ACHN (cell line): ENCODE measurements at regions not wholly inside any gene's neighbourhood (a gene's known extent, or its start where the extent isn't known, plus 50 kb on each side); places are given as distances from the start of the nearest gene placed in this dataset.
A peak's percentile ranks its signal among the peaks of the same experiment; 100 is the strongest.

Source experiments
- DNase-seq: peaks from one replicate; pipeline ENCODE4 v3.0.0-alpha.2; 2015
- in situ Hi-C: cut with HindIII; loops from 2 replicates; pipeline ENCODE4 v1.10.0; 2017; ENCODE audit warnings: low sequenced_read_pairs, low pct_ligation_motif_present, low pct_unique_long_range_greater_than_20kb

DNA sequence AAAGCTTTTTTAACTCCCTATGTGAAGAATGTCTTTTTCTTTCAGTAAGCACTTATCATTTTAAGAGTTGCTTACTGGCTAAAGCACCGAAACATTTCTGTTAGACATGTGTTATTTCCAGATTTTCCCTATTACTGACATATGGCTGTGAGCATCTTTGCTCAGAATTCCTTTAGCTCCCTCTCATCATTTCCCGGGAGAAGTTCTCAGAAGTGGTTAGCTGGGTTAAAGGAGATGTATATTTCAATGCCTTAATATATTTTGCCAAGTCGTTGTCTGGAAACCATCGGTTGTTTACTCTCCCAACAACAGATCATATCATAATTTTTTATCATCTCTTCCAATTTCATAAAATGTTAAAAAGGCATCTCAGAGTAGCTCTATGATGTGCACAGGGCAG, 396.5 kb downstream of the OCA2 start:
- no peak for DNase-seq
- in situ Hi-C loops = no loop called here

DNA sequence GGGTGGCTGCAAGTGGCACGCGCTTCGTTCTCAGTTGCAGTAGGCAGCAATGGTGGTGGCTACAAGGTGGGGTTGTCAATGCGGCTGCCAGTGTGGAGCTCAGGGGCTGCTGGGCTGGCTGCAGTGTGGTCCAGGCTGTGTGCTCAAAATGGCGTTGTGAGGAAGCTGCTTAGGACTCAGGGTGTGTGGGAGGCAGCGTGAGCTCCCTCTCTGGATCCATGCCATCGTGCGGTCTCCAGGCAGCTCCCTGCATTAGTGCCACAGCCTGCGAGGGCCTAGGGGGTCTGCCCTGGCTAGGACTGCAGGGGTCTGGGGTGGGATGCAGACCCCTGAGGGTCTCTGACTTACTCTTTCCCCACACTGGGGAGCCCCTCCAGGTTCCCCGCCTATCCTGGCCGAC, 397.2 kb downstream of the OCA2 start:
- DNase-seq = no peak
- in situ Hi-C loops = no loop called here

DNA sequence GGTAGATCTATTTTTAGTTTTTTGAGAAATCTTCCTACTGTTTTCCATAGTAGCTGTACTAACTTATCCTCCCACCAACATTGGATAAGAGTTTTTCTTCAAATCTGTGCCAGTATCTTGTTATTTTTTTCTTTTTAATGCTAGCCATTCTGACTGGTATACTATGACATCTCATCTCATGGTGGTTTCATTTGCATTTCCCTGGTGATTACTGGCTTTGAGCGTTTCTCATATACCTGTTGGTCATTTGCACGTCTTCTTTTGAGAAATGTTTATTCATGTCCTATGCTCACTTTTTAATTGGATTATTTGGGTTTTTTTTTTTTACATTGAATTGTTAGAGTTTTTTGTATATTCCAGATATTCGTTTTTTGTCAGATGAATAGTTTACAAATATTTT, 398.1 kb downstream of the OCA2 start:
- in situ Hi-C loops = no loop called here
- DNase-seq = no peak

DNA sequence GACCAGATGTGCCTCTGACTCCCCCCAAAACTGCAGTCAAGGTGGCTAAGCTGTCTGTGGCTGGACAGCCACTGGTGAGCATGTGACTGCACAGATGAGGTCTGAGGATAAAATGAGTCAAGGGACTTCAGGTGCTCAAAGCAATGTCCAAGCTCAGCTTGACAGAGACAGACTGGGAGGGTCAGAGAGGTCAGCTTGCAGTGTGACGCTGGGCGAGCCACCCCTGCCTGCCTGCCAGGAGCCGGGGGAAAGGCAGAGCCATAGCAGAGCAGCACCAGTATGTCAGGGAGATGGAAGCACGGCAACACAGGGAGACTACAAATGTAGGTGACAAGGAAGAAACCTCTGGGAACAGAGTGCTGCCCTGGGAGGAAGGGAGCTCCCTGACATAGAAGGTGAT, 399.4 kb downstream of the OCA2 start:
- in situ Hi-C loops = no loop called here

DNA sequence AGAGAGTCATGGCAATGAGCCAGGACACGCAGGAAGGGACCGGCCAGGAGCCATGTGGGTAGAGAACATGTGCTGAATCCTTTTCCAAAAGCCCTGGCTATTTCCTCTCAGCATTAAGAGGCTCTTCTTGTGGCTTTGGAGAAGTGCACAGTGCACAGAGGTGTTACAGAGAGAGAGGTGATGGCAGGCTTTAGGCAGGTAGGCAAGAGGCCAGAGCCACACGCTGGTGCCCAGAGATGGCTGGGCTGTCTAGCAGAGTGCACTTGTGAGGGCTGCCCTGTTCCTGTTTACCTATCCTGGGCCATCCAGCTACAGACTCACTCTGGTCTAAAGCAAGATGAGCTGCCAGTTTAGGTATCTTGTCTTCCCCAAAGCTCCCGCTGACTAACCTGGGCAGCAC, 402.6 kb downstream of the OCA2 start:
- in situ Hi-C loops = no loop called here
- no peak for DNase-seq

More for the DNA sequence above, 399.4 kb downstream of the OCA2 start:
- no peak for DNase-seq

DNA sequence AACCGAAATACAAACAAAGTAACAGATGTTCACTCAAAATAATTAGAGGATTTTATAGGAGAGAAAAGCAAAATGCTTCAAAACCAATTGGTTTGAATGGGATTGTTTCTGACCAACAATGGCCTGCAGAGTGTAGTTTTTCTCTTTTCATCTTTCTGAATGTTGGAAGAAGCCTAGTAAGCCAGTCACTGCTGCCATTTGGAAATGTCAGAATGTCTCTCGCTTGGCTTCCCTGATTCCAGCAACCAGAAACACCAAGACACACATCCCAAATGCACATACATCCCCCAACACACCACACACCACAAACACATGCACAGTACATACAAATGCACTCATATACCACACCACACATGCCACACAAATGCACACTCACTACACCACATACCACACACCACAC, 403.4 kb downstream of the OCA2 start:
- in situ Hi-C loops = no loop called here
- DNase-seq = no peak

DNA sequence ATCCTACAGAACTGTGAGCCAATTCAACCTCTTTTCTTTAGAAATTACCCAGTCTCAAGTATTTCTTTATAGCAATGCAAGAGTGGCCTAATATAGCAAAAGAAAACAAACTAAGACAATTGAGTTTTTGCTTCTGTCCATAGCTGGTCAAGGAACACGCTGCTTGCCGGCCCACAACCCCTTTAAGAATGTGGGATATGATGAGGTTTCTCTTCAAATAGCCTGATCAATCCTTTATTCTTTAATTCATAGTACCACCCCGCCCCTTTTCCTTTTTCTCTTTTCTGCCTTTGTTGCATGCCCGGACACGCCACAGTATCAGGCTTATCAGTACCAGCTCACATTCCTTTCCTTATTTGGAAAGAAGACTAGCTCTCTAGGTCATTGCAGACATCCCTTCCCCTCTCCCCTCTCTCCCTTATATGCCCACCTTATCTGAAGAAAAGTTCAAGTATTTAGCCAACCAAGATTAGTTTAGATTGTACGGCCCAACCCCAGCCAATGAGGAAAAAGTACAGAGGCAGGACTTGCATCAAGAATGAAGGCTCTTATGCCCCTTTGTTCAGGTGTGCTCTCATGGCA, 404.5 kb downstream of the OCA2 start:
- in situ Hi-C loops = no loop called here
- no peak for DNase-seq

DNA sequence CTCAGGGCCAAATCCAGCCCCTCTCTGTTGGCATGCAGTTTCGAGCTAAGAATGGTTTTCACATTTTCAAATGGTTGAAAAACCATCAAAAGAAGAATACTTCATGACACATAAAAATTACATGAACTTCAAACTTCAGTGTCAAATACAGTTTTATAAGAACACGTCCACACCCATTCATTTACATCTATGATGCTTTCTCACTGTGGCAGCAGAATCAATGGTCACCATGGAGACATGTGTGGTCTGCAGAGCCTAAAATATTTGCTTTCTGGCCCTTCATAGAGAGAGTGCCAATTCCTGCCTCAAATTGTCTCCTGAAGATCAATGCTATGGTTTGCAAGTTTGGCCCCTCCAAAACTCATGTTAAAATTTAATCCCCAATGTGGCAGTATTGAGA, 405.8 kb downstream of the OCA2 start:
- no peak for DNase-seq
- in situ Hi-C loops = no loop called here

DNA sequence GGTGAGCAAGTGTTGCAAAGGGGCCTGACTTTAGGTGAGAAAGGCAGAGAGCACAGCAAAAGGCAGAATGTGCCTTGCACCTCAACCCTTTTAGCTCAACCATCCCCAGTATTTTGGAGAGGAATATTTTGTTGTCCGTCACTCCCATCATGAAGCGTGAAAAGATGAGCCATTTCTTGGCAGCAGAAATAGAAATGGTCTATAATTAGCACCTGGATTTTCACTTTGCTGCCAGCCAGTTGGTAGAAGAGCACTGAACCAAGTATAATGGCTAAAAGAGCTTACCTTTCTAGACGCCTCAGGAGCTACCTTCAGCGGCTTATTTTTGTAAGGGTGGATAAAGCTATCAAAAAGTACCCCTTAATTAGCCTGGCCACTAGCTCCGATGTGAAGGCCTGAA, 406.7 kb downstream of the OCA2 start:
- in situ Hi-C loops = no loop called here
- DNase-seq = no peak

DNA sequence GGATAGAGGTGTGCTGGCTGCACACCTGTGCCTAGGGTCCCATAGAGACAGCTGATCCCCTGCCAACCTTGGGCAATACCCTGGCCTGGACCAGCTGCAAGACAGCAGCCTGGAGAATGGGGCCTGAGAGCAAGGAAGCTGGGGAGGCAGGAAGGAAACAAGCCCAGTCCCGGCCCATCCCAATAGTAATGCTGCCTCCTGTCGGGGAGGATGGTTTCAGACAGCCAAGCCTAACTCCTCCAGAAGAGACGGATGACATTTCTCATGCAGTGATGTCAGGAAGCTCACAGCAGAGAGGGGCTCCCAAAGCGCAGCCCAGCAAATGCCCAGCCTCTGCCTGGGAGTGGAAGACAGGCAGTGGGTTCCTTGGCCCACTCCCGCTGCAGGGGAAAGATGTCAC, 408.8 kb downstream of the OCA2 start:
- in situ Hi-C loops = no loop called here
- DNase-seq = no peak

DNA sequence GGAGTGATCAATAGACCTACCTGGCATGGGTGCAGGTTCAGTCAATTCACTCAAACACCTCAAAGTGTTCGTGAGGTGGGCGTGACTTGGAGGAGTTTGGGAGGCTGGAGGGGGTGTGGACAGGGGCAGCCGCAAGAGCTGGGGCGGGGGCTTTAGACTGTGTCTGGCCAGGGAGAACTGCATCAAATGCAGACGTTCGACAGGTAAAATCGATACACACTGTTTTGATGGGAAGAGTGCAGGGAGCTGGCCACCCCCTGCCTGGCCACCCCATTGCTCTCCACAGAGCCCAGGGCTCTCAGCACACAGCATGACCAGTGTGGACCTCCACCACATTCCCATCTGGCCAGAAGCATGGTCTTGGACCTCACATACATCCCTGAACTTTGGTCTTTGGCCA, 412.1 kb downstream of the OCA2 start:
- in situ Hi-C loops = no loop called here
- DNase-seq = no peak

DNA sequence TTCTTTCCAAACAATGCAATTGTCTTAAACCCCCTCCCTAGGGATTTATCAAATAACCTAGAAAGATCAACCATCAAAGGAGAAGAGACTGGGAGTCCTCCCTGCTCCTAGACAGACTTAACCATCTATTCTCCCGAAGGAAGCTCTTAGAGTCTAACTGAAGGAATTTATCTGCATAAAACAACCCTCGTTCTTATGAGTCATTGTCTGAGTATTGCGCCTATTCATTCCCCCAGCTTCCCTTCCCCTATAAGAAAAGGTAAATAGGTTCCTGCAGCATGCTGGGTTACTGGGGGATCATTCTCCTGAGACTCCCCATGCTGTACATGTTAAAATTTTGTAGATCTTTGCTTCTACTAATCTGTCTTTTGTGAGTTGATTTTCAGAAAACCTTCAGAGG, 412.7 kb downstream of the OCA2 start:
- in situ Hi-C loops = no loop called here
- peak; percentile 9 for DNase-seq

DNA sequence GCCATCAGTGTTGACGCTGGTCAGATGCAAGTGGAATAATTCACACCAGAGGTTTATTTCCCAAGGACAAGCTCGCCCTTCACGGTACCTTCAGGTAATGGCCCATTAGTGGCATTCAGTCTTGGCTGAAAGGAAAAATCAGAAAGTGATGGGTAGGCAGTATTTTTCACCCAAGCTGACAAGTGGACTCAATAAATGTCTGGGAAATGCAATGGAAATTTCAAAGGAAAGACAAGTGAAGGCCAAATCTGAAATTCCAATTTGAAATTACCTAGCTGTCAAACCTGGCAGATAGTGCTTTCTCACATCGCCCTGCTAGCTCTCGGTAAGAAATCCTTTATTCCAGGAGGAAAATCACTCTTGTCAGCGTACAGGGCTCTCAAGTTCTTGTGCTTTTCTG, 413.5 kb downstream of the OCA2 start:
- DNase-seq = no peak
- in situ Hi-C loops = no loop called here

DNA sequence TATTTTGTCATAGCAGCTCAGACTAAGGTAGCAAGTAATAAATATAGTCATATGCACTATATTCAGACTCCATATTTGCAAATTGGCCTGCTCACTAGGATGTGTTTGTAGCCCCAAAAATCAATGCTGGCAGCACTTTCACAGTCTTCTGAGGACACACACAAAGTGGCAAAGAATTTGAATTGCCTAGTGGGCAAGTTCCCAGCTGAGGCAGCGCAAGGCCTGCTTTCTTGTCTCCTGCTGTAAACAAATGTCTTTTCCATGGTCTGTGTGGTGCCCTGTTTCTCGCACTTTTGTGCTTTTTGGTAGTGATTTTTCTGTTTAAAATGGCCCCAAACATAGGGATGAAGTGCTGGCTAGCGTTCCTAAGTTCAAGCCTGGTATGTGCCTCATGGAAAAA, 416.0 kb downstream of the OCA2 start:
- in situ Hi-C loops = no loop called here

DNA sequence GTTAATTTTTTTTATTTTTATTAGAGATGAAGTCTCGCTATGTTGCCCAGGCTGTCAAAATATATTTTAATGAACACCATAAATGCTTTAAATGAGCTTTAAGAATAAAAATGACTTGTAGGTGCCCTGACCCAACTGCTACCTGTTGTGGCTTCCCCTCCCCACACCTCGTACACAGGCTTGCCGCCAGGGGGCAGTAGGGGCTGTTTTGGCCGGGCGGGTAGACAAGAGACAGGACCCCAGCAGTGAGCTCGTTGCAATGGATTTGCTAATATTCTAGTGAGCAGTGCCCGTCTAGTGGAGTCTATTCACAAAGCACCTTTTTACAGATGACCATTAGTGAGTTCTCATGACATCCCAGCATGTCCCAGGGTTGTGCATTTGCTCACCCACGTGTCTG, 418.1 kb downstream of the OCA2 start:
- in situ Hi-C loops = no loop called here
- DNase-seq = no peak

More for the DNA sequence above, 416.0 kb downstream of the OCA2 start:
- no peak for DNase-seq

DNA sequence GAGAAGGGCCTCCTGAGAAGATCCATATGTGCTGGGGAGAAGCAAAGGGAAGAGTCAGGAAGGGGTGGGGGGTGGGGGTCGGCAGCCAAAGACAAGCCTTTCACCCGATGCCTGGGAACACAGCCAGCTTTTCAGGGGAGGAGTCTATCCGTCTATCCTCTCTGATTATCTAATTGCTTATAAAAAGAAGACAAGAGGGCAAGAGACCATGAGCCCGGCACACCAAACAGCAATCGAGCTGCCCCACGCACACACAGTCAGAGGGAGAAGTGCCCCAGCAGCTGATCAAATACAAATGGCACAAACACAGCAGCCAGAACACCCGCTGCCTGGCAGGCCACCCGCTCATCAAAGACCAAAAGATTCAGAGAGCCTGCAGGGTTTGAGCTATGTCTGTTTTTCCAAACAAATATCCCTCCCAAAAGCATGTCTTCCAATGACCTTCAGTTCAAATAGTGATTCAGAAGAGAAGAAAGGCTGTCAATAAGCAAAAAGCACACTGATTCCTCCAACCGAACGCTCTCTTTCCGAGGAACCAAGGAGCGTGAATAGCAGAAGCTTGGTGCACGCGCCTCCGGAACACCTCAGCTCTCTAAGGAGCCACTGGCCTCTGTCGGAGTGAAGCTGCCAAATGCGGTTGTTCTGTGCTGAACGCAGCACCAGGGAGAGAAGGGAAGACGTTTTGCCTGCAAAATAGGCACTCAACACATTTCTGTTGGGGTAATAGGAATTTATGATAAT, 419.2 kb downstream of the OCA2 start:
- in situ Hi-C loops = no loop called here
- DNase-seq = no peak

DNA sequence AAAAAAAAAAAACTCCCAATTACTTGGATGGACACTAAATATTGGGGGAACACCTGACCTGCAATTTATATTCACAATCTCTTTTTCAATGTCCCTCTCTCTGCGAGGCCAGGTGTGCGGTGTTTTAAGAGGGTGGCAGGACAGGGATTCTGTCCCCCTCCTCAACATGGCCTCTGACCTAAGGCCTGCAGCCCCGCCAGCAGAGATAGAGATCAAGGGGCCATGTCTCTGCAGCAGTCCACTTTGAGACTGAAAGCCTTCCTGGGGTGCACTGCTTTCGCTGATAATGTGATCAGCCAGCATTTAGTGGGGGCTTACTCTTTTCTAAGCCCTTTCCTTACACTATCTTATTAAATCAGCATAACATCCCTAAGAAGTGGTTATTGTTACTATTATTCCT, 419.9 kb downstream of the OCA2 start:
- in situ Hi-C loops = no loop called here

DNA sequence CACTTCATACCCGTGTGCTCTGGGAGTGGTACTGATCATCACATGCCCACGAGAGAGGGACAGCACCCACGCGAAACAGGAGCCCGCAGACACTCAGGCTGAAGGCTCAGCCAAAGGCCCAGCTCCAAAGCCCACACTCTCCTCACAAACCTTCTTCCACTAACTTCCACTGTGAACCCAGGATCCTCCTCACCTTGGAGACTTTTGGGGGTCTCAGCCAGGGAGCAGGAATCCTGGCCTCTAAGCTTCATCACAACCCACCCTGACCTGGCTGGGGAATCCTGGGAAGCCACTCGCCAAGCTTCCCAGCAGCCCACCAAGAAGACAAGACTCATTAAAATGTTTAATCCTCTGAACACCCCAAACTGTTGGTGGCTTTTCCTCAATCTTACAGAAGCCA, 421.2 kb downstream of the OCA2 start:
- in situ Hi-C loops = no loop called here
- no peak for DNase-seq

More for the DNA sequence above, 419.9 kb downstream of the OCA2 start:
- no peak for DNase-seq

DNA sequence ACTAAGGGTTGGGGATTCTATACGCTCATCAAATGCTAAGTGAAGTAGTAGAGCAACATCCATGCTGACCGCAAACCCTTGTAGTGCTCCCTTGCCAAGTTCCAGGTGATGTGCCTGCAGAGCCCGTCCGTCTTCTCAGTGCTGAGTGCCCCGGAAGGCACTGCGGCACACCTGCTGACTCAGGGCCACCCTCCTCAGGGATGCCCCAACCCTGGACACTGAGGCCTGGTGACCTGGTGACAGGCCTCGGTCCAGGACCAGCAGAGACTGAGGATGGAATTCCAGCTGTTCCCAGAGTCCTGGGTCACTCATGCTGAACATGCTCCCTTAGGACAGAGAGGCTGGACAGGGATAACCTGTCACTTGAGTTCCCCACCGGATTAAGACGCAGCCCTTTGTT, 422.5 kb downstream of the OCA2 start:
- in situ Hi-C loops = no loop called here
- DNase-seq = no peak

DNA sequence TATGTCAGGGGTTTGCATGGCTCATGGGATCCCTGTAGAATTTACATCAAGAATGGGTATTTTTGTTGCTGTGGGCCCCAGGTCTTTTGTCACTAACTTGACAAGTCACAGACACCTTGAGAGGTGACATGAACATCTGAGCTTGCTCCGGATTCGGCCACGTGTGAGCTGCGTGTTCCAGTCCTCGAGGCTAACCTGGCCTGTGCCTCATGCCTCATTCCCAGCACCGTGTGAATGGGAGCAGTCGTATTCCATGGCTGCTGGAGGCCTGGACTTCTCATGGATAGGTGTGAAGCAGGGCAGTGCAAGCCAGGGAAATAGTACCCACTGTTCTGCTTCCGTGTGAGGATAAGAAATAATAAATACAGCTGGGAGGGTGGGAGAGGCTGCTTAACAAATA, 423.5 kb downstream of the OCA2 start:
- in situ Hi-C loops = no loop called here
- no peak for DNase-seq

DNA sequence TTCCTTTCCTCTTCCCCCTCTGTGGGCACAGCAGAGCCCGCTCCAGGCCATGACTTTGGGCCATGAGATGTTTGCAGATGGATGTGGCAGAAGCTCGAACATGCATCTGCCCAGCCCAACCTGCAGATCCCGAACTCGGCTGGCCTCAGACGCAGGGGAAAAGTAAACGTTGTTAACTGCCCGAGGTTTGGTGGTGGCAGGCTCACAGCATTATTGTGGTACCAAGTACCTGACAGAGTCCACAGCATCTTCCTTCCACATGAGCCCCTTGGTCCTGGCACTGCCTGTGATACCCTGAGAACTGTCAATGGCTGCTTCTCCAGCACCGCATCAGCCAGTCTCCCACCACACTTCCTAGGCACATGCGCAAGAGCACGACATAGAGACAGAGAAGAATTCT, 424.3 kb downstream of the OCA2 start:
- DNase-seq = no peak
- in situ Hi-C loops = no loop called here
